IMR-90 (cell line): ENCODE measurements at regions not wholly inside any gene's neighbourhood (a gene's known extent, or its start where the extent isn't known, plus 50 kb on each side); places are given as distances from the start of the nearest gene placed in this dataset.

Experiments
- ATAC-seq: fragments of 200-7000 bp; cut with Tn5 transposase; 2 replicates; pipeline ENCODE4 v1.9.1; 2020; ENCODE audit warnings: low read depth, mild to moderate bottlenecking, moderate library complexity
- BruUV-seq: library from RNA; stranded (reverse); fragments of 400-500 nt; replicated peaks from 2 replicates; lab custom pipeline; 2021; lab: Mats Ljungman, UMichigan
- CTCF ChIA-PET: fragments of 300-600 bp; formaldehyde crosslinking; extraction: SDS; loops from one replicate; lab custom pipeline; 2021; ENCODE audit warnings: antibody characterized with exemption; lab: Yijun Ruan, JAX
- POLR2A ChIA-PET: fragments of 300-600 bp; sonication (Branson Sonifier 250); formaldehyde crosslinking; loops from one replicate; lab custom pipeline; 2022; ENCODE audit warnings: antibody characterized with exemption; ENCODE audit not compliant: unreplicated experiment; lab: Charles Lee
- DNase-seq: peaks from one replicate; pipeline ENCODE4 v3.0.0; 2013
- H2AFZ ChIP-seq: replicated peaks from 2 replicates; pipeline ENCODE3; 2013; ENCODE audit warnings: low read length, mild to moderate bottlenecking; ENCODE audit not compliant: poor library complexity
- H2AK5ac ChIP-seq: 2 replicates; pipeline ENCODE4 v1.6.1; 2013; ENCODE audit warnings: low read depth, low read length, inconsistent platforms
- H2AK9ac ChIP-seq: replicated peaks from 2 replicates; pipeline ENCODE3; 2013; ENCODE audit warnings: mild to moderate bottlenecking, low read depth, low read length, moderate library complexity; ENCODE audit not compliant: poor library complexity
- H2BK120ac ChIP-seq: 2 replicates; pipeline ENCODE4 v1.6.1; 2013; ENCODE audit warnings: low read depth, low read length, inconsistent platforms
- H2BK15ac ChIP-seq: 3 replicates; pipeline ENCODE4 v1.6.1; 2013; ENCODE audit warnings: low read depth, low read length, inconsistent platforms
- H2BK20ac ChIP-seq: 2 replicates; pipeline ENCODE4 v1.6.1; 2013; ENCODE audit warnings: low read depth, mild to moderate bottlenecking, inconsistent platforms, low read length, moderate library complexity
- H2BK5ac ChIP-seq: 2 replicates; pipeline ENCODE4 v1.6.1; 2013; ENCODE audit warnings: mild to moderate bottlenecking, low read depth, low read length, inconsistent platforms; ENCODE audit not compliant: poor library complexity, severe bottlenecking
- H3K14ac ChIP-seq: replicated peaks from 2 replicates; pipeline ENCODE4 v1.6.1; 2013; ENCODE audit warnings: low read depth, low read length, inconsistent platforms
- H3K18ac ChIP-seq: 2 replicates; pipeline ENCODE4 v1.6.1; 2013; ENCODE audit warnings: low read depth, low read length, control low read depth
- H3K23ac ChIP-seq: 2 replicates; pipeline ENCODE4 v1.6.1; 2013; ENCODE audit warnings: low read depth, low read length, inconsistent platforms
- H3K27ac ChIP-seq: 2 replicates; pipeline ENCODE4 v1.5.1; 2013; ENCODE audit warnings: mild to moderate bottlenecking, control low read depth, low read length; ENCODE audit not compliant: insufficient read depth
- H3K27me3 ChIP-seq: 2 replicates; pipeline ENCODE4 v1.6.1; 2013; ENCODE audit warnings: low read length; ENCODE audit not compliant: control insufficient read depth, insufficient read depth
- H3K36me3 ChIP-seq: 2 replicates; pipeline ENCODE4 v1.6.1; 2013; ENCODE audit warnings: low read length, mixed read lengths; ENCODE audit not compliant: control insufficient read depth, insufficient read depth
- H3K4ac ChIP-seq: 2 replicates; pipeline ENCODE4 v1.6.1; 2013; ENCODE audit warnings: low read depth, low read length, inconsistent platforms
- H3K4me1 ChIP-seq: 2 replicates; pipeline ENCODE4 v1.6.1; 2013; ENCODE audit warnings: low read length, mixed read lengths; ENCODE audit not compliant: control insufficient read depth, insufficient read depth
- H3K4me2 ChIP-seq: 2 replicates; pipeline ENCODE4 v1.6.1; 2013; ENCODE audit warnings: low read depth, mild to moderate bottlenecking, control low read depth, low read length, moderate library complexity
- H3K4me3 ChIP-seq: 2 replicates; pipeline ENCODE4 v1.5.1; 2013; ENCODE audit warnings: low read depth, mild to moderate bottlenecking, control low read depth, low read length, moderate library complexity; ENCODE audit not compliant: insufficient read depth
- H3K56ac ChIP-seq: 2 replicates; pipeline ENCODE4 v1.6.1; 2013; ENCODE audit warnings: low read length, inconsistent platforms; ENCODE audit not compliant: insufficient read depth; ENCODE audit errors: extremely low read depth
- H3K79me1 ChIP-seq, 2 experiments: 2 replicates each; pipeline ENCODE4 v1.6.1; 2013; ENCODE audit warnings: low read length in 2 of 2, inconsistent platforms in 1 of 2, low read depth in 1 of 2
- H3K9ac ChIP-seq: 2 replicates; pipeline ENCODE4 v1.6.1; 2013; ENCODE audit warnings: low read depth, low read length, control low read depth
- H3K9me1 ChIP-seq: 2 replicates; pipeline ENCODE4 v1.6.1; 2013; ENCODE audit warnings: low read length, inconsistent platforms; ENCODE audit not compliant: insufficient read depth
- H3K9me3 ChIP-seq: 2 replicates; pipeline ENCODE4 v1.6.1; 2013; ENCODE audit warnings: low read length; ENCODE audit not compliant: control insufficient read depth, insufficient read depth
- H4K20me1 ChIP-seq: 2 replicates; pipeline ENCODE4 v1.6.1; 2013; ENCODE audit warnings: low read length, inconsistent platforms; ENCODE audit not compliant: insufficient read depth
- H4K5ac ChIP-seq: 2 replicates; pipeline ENCODE4 v1.6.1; 2013; ENCODE audit warnings: mild to moderate bottlenecking, low read depth, low read length, control low read depth
- H4K8ac ChIP-seq, 2 experiments: 2 replicates each; pipeline ENCODE4 v1.6.1; 2013; ENCODE audit warnings: low read depth in 2 of 2, low read length in 2 of 2, control low read depth in 1 of 2, inconsistent platforms in 1 of 2
- H4K91ac ChIP-seq: 2 replicates; pipeline ENCODE4 v1.6.1; 2013; ENCODE audit warnings: low read depth, low read length, inconsistent platforms; ENCODE audit not compliant: insufficient read depth
- BHLHE40 ChIP-seq: fragments of 150-350 bp; IDR thresholded peaks from 2 replicates; pipeline ENCODE4 v1.6.1; 2016; ENCODE audit warnings: mild to moderate bottlenecking, low read depth, low read length
- CHD1 ChIP-seq: IDR thresholded peaks from 2 replicates; pipeline ENCODE4 v1.6.1; 2012; ENCODE audit warnings: low read depth, low read length, improper control_type of control experiment
- MAFK ChIP-seq: IDR thresholded peaks from 2 replicates; pipeline ENCODE4 v1.6.1; 2012; ENCODE audit warnings: low read depth, low read length, improper control_type of control experiment
- MAZ ChIP-seq: IDR thresholded peaks from 2 replicates; pipeline ENCODE4 v1.6.1; 2012; ENCODE audit warnings: low read depth, mild to moderate bottlenecking, low read length, improper control_type of control experiment, moderate library complexity, borderline replicate concordance
- RCOR1 ChIP-seq: IDR thresholded peaks from 2 replicates; pipeline ENCODE4 v1.6.1; 2012; ENCODE audit warnings: mild to moderate bottlenecking, low read length, improper control_type of control experiment; ENCODE audit not compliant: insufficient replicate concordance
- whole genome bisulfite sequencing, 2 experiments: methylation state at CpG; one replicate each; pipeline versions ENCODE4 v1.1.5 to v1.1.7; 2013; ENCODE audit warnings: missing lambda C conversion rate in 2 of 2; ENCODE audit not compliant: insufficient read length in 1 of 2; ENCODE audit errors: extremely low coverage in 2 of 2; 5-methylcytosine and 5-hydroxymethylcytosine counted together
- dilution Hi-C: fragments of 300-500 bp; cut with HindIII; formaldehyde crosslinking; loops from one replicate; pipeline ENCODE4 v1.14.3; 2018; ENCODE audit warnings: low sequenced_read_pairs; ENCODE audit not compliant: unreplicated experiment
- in situ Hi-C: fragments of 300-500 bp; cut with MboI; formaldehyde crosslinking; loops from 3 replicates; pipeline ENCODE4 v1.14.3; 2019; ENCODE audit warnings: low sequenced_read_pairs, inconsistent platforms, mixed read lengths
- intact Hi-C: fragments of 100-400 bp; cut with micrococcal nuclease; formaldehyde crosslinking; loops from 2 replicates; pipeline ENCODE4 v1.10.0; 2022
- TF ChIP-seq, protein P1 (sequence below): conservative IDR thresholded peaks from 2 replicates; pipeline ENCODE4 v1.5.1; 2012; ENCODE audit warnings: mild to moderate bottlenecking, low read depth, low read length, improper control_type of control experiment

DNA sequence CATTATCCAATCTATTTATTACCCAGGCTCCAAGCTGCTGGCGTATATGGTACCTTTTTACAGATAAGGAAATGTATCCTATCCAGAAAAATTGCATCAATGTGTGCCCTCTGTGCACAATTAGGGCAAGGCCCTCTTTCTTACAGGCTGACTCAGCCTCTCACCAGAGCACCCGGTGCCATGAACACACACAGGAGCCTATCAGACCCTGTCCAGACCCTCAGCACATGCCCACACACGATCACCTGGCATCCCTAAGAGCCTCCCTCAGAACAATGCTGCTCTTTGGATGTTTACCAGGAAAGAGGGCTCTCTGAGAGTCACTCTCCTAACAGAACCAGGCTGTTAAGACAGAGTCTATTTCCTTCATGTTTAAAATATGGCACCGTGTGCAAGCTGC, 460.0 kb upstream of the TBL1XR1 start:
- Histone ChIP-seq H3K4ac (no peak overlapping the region), H3K23ac (no peak overlapping the region), H3K9me1 (0 out of 2 replicates have a peak, but pooled peaks cover under 1% of the 10 kb centered on the region), H3K79me1 (no peaks in the 10 kb centered on the region), H3K4me3 (no peak overlapping the region), H2BK120ac (no peak overlapping the region), H2BK5ac (no peak overlapping the region), H3K9me3 (no peaks in the 10 kb centered on the region), H2BK20ac (no peak overlapping the region), H3K18ac (no peak overlapping the region), H3K14ac (no peak overlapping the region), H3K27ac (no peak overlapping the region), H2AK5ac (no peak overlapping the region), H3K4me1 (peaks cover 2% of the 10 kb centered on the region), H4K5ac (no peak overlapping the region), H3K9ac (no peak overlapping the region), H3K56ac (no peak overlapping the region), H4K91ac (no peak overlapping the region), H2AK9ac (no peak overlapping the region), H3K36me3 (no peaks in the 10 kb centered on the region), H3K27me3 (no peaks in the 10 kb centered on the region), H4K8ac (no peak overlapping the region), H2AFZ (no peak overlapping the region), H4K20me1 (no peaks in the 10 kb centered on the region), H3K4me2 (no peak overlapping the region), H2BK15ac (no peak overlapping the region)
- CTCF ChIA-PET: no interaction called here
- intact Hi-C loops (no loop called here), in situ Hi-C loops (no loop called here), dilution Hi-C loops (no loop called here)
- ATAC-seq (no peak), DNase-seq (no peak)
- WGBS, 2 experiments: no CpG with 5 or more reads among the region's 4 CpGs
- BruUV-seq: no TSS peak
- TF ChIP-seq MAFK (no peak), CHD1 (no peak), MAZ (no peak), RCOR1 (no peak), BHLHE40 (no peak)
- TF ChIP-seq, protein P1, sequence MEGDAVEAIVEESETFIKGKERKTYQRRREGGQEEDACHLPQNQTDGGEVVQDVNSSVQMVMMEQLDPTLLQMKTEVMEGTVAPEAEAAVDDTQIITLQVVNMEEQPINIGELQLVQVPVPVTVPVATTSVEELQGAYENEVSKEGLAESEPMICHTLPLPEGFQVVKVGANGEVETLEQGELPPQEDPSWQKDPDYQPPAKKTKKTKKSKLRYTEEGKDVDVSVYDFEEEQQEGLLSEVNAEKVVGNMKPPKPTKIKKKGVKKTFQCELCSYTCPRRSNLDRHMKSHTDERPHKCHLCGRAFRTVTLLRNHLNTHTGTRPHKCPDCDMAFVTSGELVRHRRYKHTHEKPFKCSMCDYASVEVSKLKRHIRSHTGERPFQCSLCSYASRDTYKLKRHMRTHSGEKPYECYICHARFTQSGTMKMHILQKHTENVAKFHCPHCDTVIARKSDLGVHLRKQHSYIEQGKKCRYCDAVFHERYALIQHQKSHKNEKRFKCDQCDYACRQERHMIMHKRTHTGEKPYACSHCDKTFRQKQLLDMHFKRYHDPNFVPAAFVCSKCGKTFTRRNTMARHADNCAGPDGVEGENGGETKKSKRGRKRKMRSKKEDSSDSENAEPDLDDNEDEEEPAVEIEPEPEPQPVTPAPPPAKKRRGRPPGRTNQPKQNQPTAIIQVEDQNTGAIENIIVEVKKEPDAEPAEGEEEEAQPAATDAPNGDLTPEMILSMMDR: no peak
- POLR2A ChIA-PET: no interaction called here
